Karpas-422 (cell line): ENCODE measurements at regions not wholly inside any gene's neighbourhood (a gene's known extent, or its start where the extent isn't known, plus 50 kb on each side); places are given as distances from the start of the nearest gene placed in this dataset.

Experiments used
- DNase-seq: peaks from one replicate; pipeline ENCODE4 v3.0.0-alpha.2; 2015
- H2AFZ ChIP-seq: fragments of 200-600 bp; sonication (generic); 2 replicates; pipeline ENCODE4 v1.6.1; 2014; ENCODE audit warnings: antibody characterized with exemption, low read length, mixed read lengths
- H3K27ac ChIP-seq: fragments of 200-600 bp; sonication (generic); 2 replicates; pipeline ENCODE4 v1.5.1; 2014; ENCODE audit warnings: mild to moderate bottlenecking, low read length, moderate library complexity
- H3K27me3 ChIP-seq: fragments of 200-600 bp; sonication (generic); 2 replicates; pipeline ENCODE4 v1.6.1; 2014; ENCODE audit warnings: low read length, mixed read lengths
- H3K36me3 ChIP-seq: fragments of 200-600 bp; sonication (generic); 2 replicates; pipeline ENCODE4 v1.6.1; 2014; ENCODE audit warnings: low read length, mixed read lengths; ENCODE audit not compliant: insufficient read depth
- H3K4me1 ChIP-seq: fragments of 200-600 bp; sonication (generic); 2 replicates; pipeline ENCODE4 v1.6.1; 2014; ENCODE audit warnings: mild to moderate bottlenecking, low read length, mixed read lengths
- H3K4me2 ChIP-seq: fragments of 200-600 bp; sonication (generic); 2 replicates; pipeline ENCODE4 v1.6.1; 2014; ENCODE audit warnings: low read length, low read depth, mild to moderate bottlenecking; ENCODE audit not compliant: poor library complexity, severe bottlenecking
- H3K4me3 ChIP-seq: fragments of 200-600 bp; sonication (generic); 2 replicates; pipeline ENCODE4 v1.5.1; 2014; ENCODE audit warnings: mild to moderate bottlenecking, antibody characterized with exemption, low read length, mixed read lengths
- H3K79me2 ChIP-seq: fragments of 200-600 bp; sonication (generic); 2 replicates; pipeline ENCODE4 v1.6.1; 2014; ENCODE audit warnings: mild to moderate bottlenecking, low read length, mixed read lengths
- H3K9ac ChIP-seq: fragments of 200-600 bp; sonication (generic); 2 replicates; pipeline ENCODE4 v1.6.0; 2014; ENCODE audit warnings: low read length
- H3K9me2 ChIP-seq: fragments of 200-600 bp; sonication (generic), shearing (Covaris generic); replicated peaks from 2 replicates; pipeline ENCODE4 v1.6.0; 2014; ENCODE audit warnings: mild to moderate bottlenecking, low read length, moderate library complexity; ENCODE audit not compliant: insufficient read depth
- H3K9me3 ChIP-seq: fragments of 300-700, 200-600 bp; sonication (generic); 2 replicates; pipeline ENCODE4 v1.6.1; 2014; ENCODE audit warnings: low read length, mixed read lengths
- H4K20me1 ChIP-seq: fragments of 200-600 bp; sonication (generic); 2 replicates; pipeline ENCODE4 v1.6.1; 2014; ENCODE audit warnings: mild to moderate bottlenecking, antibody characterized with exemption, low read length, low read depth; ENCODE audit not compliant: insufficient read depth

GRCh38 chr7:15046861-15047260 is 144.3 kb upstream of the DGKB start:
- no peaks in the 10 kb centered on the region for H4K20me1 ChIP-seq
- H2AFZ ChIP-seq = no peak overlapping the region
- DNase-seq = no peak
- H3K4me3 ChIP-seq = no peak overlapping the region
- H3K36me3 ChIP-seq = no peaks in the 10 kb centered on the region
- H3K27ac ChIP-seq = no peak overlapping the region
- no peaks in the 10 kb centered on the region for H3K9me2 ChIP-seq
- no peaks in the 10 kb centered on the region for H3K27me3 ChIP-seq
- H3K4me2 ChIP-seq = no peak overlapping the region
- no peaks in the 10 kb centered on the region for H3K4me1 ChIP-seq
- H3K9me3 ChIP-seq = no peaks in the 10 kb centered on the region
- H3K9ac ChIP-seq = no peak overlapping the region
- H3K79me2 ChIP-seq = no peaks in the 10 kb centered on the region

- Histone ChIP-seq H3K4me3 (no peak overlapping the region), H3K9me3 (no peaks in the 10 kb centered on the region), H3K4me1 (no peaks in the 10 kb centered on the region), H3K27ac (no peak overlapping the region), H3K36me3 (no peaks in the 10 kb centered on the region), H3K4me2 (no peak overlapping the region), H3K9me2 (no peaks in the 10 kb centered on the region), H2AFZ (no peak overlapping the region), H4K20me1 (no peaks in the 10 kb centered on the region), H3K27me3 (no peaks in the 10 kb centered on the region), H3K79me2 (no peaks in the 10 kb centered on the region), H3K9ac (no peak overlapping the region)
- no peak for DNase-seq
Observed at GRCh38 chr7:15043931-15044330, 141.4 kb upstream of the DGKB start.

DNA sequence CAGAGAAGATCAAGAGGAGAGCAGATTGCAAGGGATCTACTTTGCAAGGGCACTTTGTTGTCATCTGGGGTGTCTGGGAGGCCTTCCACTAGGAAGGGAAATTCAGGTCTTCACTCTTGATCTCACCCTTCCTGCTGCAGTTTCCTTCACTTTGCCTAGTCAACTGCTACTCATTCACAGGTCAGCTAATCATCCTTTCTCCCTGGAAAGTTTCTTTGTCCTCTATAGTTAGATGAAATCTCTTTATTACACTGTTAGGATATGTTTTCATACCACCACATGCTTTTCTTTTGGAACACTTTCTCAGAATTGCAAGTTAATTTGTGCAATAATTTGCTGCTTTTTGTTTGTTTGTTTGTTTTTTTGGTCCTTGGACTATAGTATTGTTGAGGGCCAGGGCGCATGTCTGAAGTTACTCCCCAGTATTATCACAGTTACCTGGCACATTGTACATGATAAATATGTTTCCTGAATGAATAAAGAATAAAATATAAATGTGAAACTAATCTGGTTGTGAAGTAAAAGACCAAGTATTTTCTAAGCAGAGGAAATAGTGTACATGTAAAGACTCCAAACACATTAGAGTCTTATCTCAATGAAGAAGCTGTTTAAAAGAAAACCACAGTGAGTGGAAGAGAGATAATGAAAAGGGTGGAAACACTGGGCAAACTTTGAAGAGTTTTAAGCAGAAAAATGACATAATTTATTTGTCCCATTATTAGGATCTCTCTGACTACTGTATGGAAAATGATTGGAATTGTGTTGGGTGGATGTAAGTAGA is 139.9 kb upstream of the DGKB start:
- no peak for DNase-seq

DNA sequence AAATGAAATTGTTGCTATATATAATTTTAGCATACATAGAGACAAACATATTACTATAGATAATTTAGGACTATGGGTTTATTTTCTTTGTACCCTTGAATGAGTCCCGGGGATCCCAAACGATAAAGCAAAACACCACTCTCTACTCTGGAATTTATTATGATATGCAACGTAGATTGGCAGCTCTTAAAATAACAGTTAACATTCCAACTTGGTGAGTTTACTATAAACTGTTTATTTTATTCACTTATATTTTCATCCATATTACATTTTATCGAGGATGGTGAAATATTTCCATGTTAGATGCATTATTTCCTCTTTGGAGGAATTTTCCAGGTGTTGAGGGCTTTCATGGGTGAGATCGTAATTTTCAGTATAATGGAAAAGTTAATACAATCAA is 138.7 kb upstream of the DGKB start:
- Histone ChIP-seq H4K20me1 (no peaks in the 10 kb centered on the region), H3K27me3 (no peaks in the 10 kb centered on the region), H2AFZ (no peak overlapping the region), H3K9me3 (no peaks in the 10 kb centered on the region), H3K36me3 (no peaks in the 10 kb centered on the region), H3K4me3 (no peak overlapping the region), H3K9me2 (no peaks in the 10 kb centered on the region), H3K79me2 (no peaks in the 10 kb centered on the region), H3K27ac (no peak overlapping the region), H3K4me1 (no peaks in the 10 kb centered on the region), H3K4me2 (no peak overlapping the region), H3K9ac (no peak overlapping the region)
- DNase-seq = no peak

More for the DNA sequence above, 139.9 kb upstream of the DGKB start:
- no peaks in the 10 kb centered on the region for H3K27me3 ChIP-seq
- no peaks in the 10 kb centered on the region for H3K9me3 ChIP-seq
- H4K20me1 ChIP-seq = no peaks in the 10 kb centered on the region
- H3K9ac ChIP-seq = no peak overlapping the region
- H2AFZ ChIP-seq = no peak overlapping the region
- no peaks in the 10 kb centered on the region for H3K79me2 ChIP-seq
- no peaks in the 10 kb centered on the region for H3K9me2 ChIP-seq
- no peaks in the 10 kb centered on the region for H3K36me3 ChIP-seq
- H3K4me2 ChIP-seq = no peak overlapping the region
- no peak overlapping the region for H3K4me3 ChIP-seq
- no peak overlapping the region for H3K27ac ChIP-seq
- H3K4me1 ChIP-seq = no peaks in the 10 kb centered on the region

DNA sequence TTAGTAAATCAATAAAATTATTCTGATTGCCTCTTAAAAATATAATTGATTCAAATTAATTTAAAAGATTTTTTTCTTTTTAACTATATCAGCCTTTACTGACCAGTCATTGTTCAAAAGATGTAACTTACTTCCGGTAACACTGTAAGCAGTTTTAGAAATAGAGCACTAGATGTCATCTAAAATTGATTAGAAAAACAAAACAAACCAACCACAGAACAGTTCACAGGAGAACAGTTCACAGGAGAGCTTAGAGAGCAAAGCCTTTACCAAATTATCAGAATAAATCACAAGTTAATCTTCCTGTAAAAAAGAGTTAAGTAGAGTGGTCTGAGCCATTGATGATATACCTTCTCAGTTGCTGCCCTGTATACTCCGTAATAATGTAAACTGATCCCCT is 133.3 kb upstream of the DGKB start:
- DNase-seq = no peak
- H3K9me3 ChIP-seq = no peaks in the 10 kb centered on the region
- no peaks in the 10 kb centered on the region for H3K9me2 ChIP-seq
- no peaks in the 10 kb centered on the region for H4K20me1 ChIP-seq
- H3K27me3 ChIP-seq = no peaks in the 10 kb centered on the region
- H3K79me2 ChIP-seq = no peaks in the 10 kb centered on the region
- H3K4me3 ChIP-seq = no peak overlapping the region
- H3K4me1 ChIP-seq = no peaks in the 10 kb centered on the region
- no peak overlapping the region for H3K27ac ChIP-seq
- no peak overlapping the region for H3K4me2 ChIP-seq
- no peak overlapping the region for H2AFZ ChIP-seq
- H3K36me3 ChIP-seq = no peaks in the 10 kb centered on the region
- no peak overlapping the region for H3K9ac ChIP-seq

GRCh38 chr7:15033039-15033438 is 130.5 kb upstream of the DGKB start:
- H3K79me2 ChIP-seq = no peaks in the 10 kb centered on the region
- H3K4me3 ChIP-seq = no peak overlapping the region
- H3K9me3 ChIP-seq = no peaks in the 10 kb centered on the region
- no peaks in the 10 kb centered on the region; the same call in 1 of the 2 replicates for H3K27me3 ChIP-seq
- H3K4me2 ChIP-seq = no peak overlapping the region
- H3K36me3 ChIP-seq = no peaks in the 10 kb centered on the region
- no peak overlapping the region for H3K27ac ChIP-seq
- no peak overlapping the region for H2AFZ ChIP-seq
- no peak for DNase-seq
- no peaks in the 10 kb centered on the region for H3K9me2 ChIP-seq
- no peaks in the 10 kb centered on the region for H4K20me1 ChIP-seq
- H3K9ac ChIP-seq = no peak overlapping the region
- H3K4me1 ChIP-seq = no peaks in the 10 kb centered on the region

GRCh38 chr7:15018981-15019380 is 116.4 kb upstream of the DGKB start:
- DNase-seq = no peak
- Histone ChIP-seq H4K20me1 (no peaks in the 10 kb centered on the region), H3K36me3 (no peaks in the 10 kb centered on the region), H2AFZ (no peak overlapping the region), H3K4me1 (no peaks in the 10 kb centered on the region), H3K9ac (no peak overlapping the region), H3K27me3 (no peaks in the 10 kb centered on the region), H3K9me2 (no peaks in the 10 kb centered on the region), H3K9me3 (no peaks in the 10 kb centered on the region), H3K4me3 (no peak overlapping the region), H3K4me2 (no peak overlapping the region), H3K79me2 (no peaks in the 10 kb centered on the region), H3K27ac (no peak overlapping the region)

- H3K4me1 ChIP-seq = no peaks in the 10 kb centered on the region
- DNase-seq = no peak
- no peak overlapping the region for H3K4me2 ChIP-seq
- H3K9me2 ChIP-seq = no peaks in the 10 kb centered on the region
- no peak overlapping the region for H3K4me3 ChIP-seq
- H3K27ac ChIP-seq = no peak overlapping the region
- H4K20me1 ChIP-seq = no peaks in the 10 kb centered on the region
- no peaks in the 10 kb centered on the region for H3K27me3 ChIP-seq
- no peaks in the 10 kb centered on the region for H3K79me2 ChIP-seq
- H2AFZ ChIP-seq = no peak overlapping the region
- no peaks in the 10 kb centered on the region for H3K9me3 ChIP-seq
- no peaks in the 10 kb centered on the region for H3K36me3 ChIP-seq
- no peak overlapping the region for H3K9ac ChIP-seq
Observed at GRCh38 chr7:15016766-15017165, 114.2 kb upstream of the DGKB start.
